ENCODE measurements at regions not wholly inside any gene's neighbourhood (a gene's known extent, or its start where the extent isn't known, plus 50 kb on each side); places are given as distances from the start of the nearest gene placed in this dataset.

- no peaks in the 10 kb centered on the region for H3K27me3 ChIP-seq (ENCODE audit: insufficient read depth, low read depth, low read length)
- H3K4me2 ChIP-seq (ENCODE audit: low read length): no peak overlapping the region
- no peak overlapping the region for H3K9ac ChIP-seq (ENCODE audit: low read length)
- H3F3A ChIP-seq (ENCODE audit: insufficient read depth, low read length, poor library complexity, severe bottlenecking): no peaks in the 10 kb centered on the region
- H3K36me3 ChIP-seq (ENCODE audit: insufficient read depth, low read length): no peaks in the 10 kb centered on the region
- no peak overlapping the region for H2AFZ ChIP-seq (ENCODE audit: low read depth, low read length)
- no peaks in the 10 kb centered on the region for H3K9me2 ChIP-seq (ENCODE audit: insufficient read depth, low read length)
- no peak overlapping the region for H3K27ac ChIP-seq (ENCODE audit: low read length)
- TF ChIP-seq POLR2AphosphoS5 (IDR thresholded peaks at IDR 0.05) (no peak), REST (IDR thresholded peaks at IDR 0.05; ENCODE audit: borderline replicate concordance) (no peak), MXI1 (conservative IDR thresholded peaks at IDR 0.05; ENCODE audit: poor library complexity, severe bottlenecking) (no peak), RAD21 (conservative IDR thresholded peaks at IDR 0.05) (no peak), EZH2 (IDR thresholded peaks at IDR 0.05; ENCODE audit: borderline replicate concordance, insufficient read depth, low read length, poor library complexity, severe bottlenecking) (no peak), EP300 (conservative IDR thresholded peaks at IDR 0.05; ENCODE audit: poor library complexity, severe bottlenecking) (no peak), SMC3 (conservative IDR thresholded peaks at IDR 0.05; ENCODE audit: poor library complexity) (no peak), CTCF (IDR thresholded peaks at IDR 0.05; ENCODE audit: poor library complexity, severe bottlenecking) (no peak), TAF1 (IDR thresholded peaks at IDR 0.05; ENCODE audit: low read depth) (no peak)
- H3K4me3 ChIP-seq (ENCODE audit: low read length): no peak overlapping the region
- H4K20me1 ChIP-seq (ENCODE audit: insufficient read depth): no peaks in the 10 kb centered on the region
- no peaks in the 10 kb centered on the region for H3K79me2 ChIP-seq (replicated peaks; ENCODE audit: insufficient read depth, low read length)
- H3K9me3 ChIP-seq (ENCODE audit: low read length): no peaks in the 10 kb centered on the region
Measured at GRCh38 chr9:135373151-135373685, 106.4 kb upstream of the PPP1R26 start.

GRCh38 chr9:135373820-135374219 lies 105.8 kb upstream of the PPP1R26 start:
- Histone ChIP-seq H3K27ac (ENCODE audit: low read length) (no peak overlapping the region), H3K9me2 (ENCODE audit: insufficient read depth, low read length) (no peaks in the 10 kb centered on the region), H3K36me3 (ENCODE audit: insufficient read depth, low read length) (no peaks in the 10 kb centered on the region), H3K4me2 (ENCODE audit: low read length) (no peak overlapping the region), H2AFZ (ENCODE audit: low read depth, low read length) (no peak overlapping the region), H3K79me2 (replicated peaks; ENCODE audit: insufficient read depth, low read length) (no peaks in the 10 kb centered on the region), H3K9me3 (ENCODE audit: low read length) (no peaks in the 10 kb centered on the region), H3K4me3 (ENCODE audit: low read length) (no peak overlapping the region), H3K9ac (ENCODE audit: low read length) (no peak overlapping the region), H3K27me3 (ENCODE audit: insufficient read depth, low read depth, low read length) (no peaks in the 10 kb centered on the region), H3F3A (ENCODE audit: insufficient read depth, low read length, poor library complexity, severe bottlenecking) (no peaks in the 10 kb centered on the region), H4K20me1 (ENCODE audit: insufficient read depth) (no peaks in the 10 kb centered on the region)
- TF ChIP-seq EZH2 (IDR thresholded peaks at IDR 0.05; ENCODE audit: borderline replicate concordance, insufficient read depth, low read length, poor library complexity, severe bottlenecking) (no peak), RAD21 (conservative IDR thresholded peaks at IDR 0.05) (no peak), POLR2AphosphoS5 (IDR thresholded peaks at IDR 0.05) (no peak)
